ENCODE measurements at regions not wholly inside any gene's neighbourhood (a gene's known extent, or its start where the extent isn't known, plus 50 kb on each side); places are given as distances from the start of the nearest gene placed in this dataset.
A peak's percentile ranks its signal among the peaks of the same experiment; 100 is the strongest.

DNA sequence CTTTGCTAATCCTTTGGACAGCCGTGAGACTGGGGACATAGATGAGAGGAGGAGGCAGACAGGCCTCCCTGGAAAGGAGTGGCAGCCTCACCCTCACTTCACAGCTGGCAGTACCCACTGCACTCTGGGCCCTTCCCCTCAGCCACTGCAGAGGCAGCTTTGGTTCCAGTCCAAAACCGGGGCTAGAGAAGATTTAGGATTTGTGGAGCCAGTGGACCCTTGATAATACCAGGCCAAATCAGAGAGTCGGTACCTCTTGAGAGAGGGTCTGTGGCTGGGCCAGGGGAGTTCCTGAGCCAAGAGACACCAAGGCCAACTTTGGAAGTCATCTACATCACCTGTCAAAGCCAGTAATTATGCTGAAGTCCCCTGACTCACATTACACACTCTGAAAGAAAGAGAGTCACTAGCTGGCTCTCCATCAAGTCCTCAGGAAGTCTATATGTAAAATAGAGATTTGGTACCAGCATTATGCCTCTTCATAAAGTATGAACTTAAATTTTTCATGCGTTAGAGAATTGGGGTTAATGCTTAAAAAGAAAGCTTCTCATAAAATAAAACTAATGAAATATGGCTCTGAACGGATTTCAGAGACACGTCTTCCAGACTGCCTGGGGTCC is 244.1 kb upstream of the SEMA6D start:
- no peak overlapping the region for H3K27ac Mint-ChIP-seq (ENCODE audit: unreplicated experiment)
- Histone ChIP-seq H2AFZ (ENCODE audit: low read depth, low read length) (no peak overlapping the region), H3K4me3 (ENCODE audit: insufficient read depth, low read depth, low read length) (no peak overlapping the region), H3K9ac (ENCODE audit: low read length) (no peak overlapping the region), H3K36me3 (ENCODE audit: insufficient read depth, low read length) (no peaks in the 10 kb centered on the region), H3K79me2 (ENCODE audit: insufficient read depth, low read length) (no peaks in the 10 kb centered on the region), H3K27me3 (ENCODE audit: insufficient read depth, low read length) (no peaks in the 10 kb centered on the region), H3K9me3 (ENCODE audit: insufficient read depth, low read depth, low read length) (no peaks in the 10 kb centered on the region), H3K4me1 (ENCODE audit: insufficient read depth, low read length) (no peaks in the 10 kb centered on the region), H3K27ac (ENCODE audit: low read depth, low read length) (no peak overlapping the region), H3K4me2 (ENCODE audit: low read length) (no peak overlapping the region), H4K20me1 (ENCODE audit: insufficient read depth, low read length) (no peaks in the 10 kb centered on the region)
- no peaks in the 10 kb centered on the region for H3K27me3 Mint-ChIP-seq (ENCODE audit: low read depth, unreplicated experiment)
- no peaks in the 10 kb centered on the region for H3K4me1 Mint-ChIP-seq (ENCODE audit: low read depth, unreplicated experiment)
- DNase-seq (ENCODE audit: low read depth) (no peak), FAIRE-seq (no peak)
- H3K36me3 Mint-ChIP-seq (ENCODE audit: low read depth, unreplicated experiment), result no peaks in the 10 kb centered on the region
- H3K4me3 Mint-ChIP-seq (ENCODE audit: unreplicated experiment), result no peak overlapping the region
- TF ChIP-seq, protein P1, sequence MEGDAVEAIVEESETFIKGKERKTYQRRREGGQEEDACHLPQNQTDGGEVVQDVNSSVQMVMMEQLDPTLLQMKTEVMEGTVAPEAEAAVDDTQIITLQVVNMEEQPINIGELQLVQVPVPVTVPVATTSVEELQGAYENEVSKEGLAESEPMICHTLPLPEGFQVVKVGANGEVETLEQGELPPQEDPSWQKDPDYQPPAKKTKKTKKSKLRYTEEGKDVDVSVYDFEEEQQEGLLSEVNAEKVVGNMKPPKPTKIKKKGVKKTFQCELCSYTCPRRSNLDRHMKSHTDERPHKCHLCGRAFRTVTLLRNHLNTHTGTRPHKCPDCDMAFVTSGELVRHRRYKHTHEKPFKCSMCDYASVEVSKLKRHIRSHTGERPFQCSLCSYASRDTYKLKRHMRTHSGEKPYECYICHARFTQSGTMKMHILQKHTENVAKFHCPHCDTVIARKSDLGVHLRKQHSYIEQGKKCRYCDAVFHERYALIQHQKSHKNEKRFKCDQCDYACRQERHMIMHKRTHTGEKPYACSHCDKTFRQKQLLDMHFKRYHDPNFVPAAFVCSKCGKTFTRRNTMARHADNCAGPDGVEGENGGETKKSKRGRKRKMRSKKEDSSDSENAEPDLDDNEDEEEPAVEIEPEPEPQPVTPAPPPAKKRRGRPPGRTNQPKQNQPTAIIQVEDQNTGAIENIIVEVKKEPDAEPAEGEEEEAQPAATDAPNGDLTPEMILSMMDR (IDR thresholded peaks at IDR 0.05; ENCODE audit: insufficient read depth, low read depth, low read length), result no peak
- TF ChIP-seq EZH2 (IDR thresholded peaks at IDR 0.05; ENCODE audit: insufficient read depth, low read length), result no peak
- H3K9me3 Mint-ChIP-seq (ENCODE audit: unreplicated experiment), result no peaks in the 10 kb centered on the region

DNA sequence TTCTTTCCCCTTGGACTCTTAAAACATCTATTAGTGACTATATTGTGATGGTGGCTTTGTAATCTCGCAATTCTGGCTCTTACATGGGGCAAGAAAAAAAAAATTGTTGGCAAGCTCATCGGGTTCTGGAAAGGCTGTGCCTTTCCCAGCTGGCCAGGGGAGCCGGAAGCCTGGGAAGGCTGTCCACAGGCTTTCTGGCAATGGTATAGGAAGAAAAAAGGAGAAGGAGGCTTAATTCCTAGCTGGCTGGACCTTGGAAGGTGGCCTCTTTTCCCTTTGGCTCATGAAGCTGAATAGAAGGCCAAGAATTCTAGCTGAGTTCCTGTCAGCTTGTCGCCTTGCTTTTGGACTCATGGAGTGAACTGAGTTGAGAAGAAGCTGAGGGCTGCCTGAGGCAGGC is 243.5 kb upstream of the SEMA6D start:
- Histone ChIP-seq H3K4me3 (ENCODE audit: insufficient read depth, low read depth, low read length) (no peak overlapping the region), H3K9me3 (ENCODE audit: insufficient read depth, low read depth, low read length) (no peaks in the 10 kb centered on the region), H3K9ac (ENCODE audit: low read length) (no peak overlapping the region), H3K27ac (ENCODE audit: low read depth, low read length) (no peak overlapping the region), H3K36me3 (ENCODE audit: insufficient read depth, low read length) (no peaks in the 10 kb centered on the region), H3K4me2 (ENCODE audit: low read length) (no peak overlapping the region), H3K79me2 (ENCODE audit: insufficient read depth, low read length) (no peaks in the 10 kb centered on the region), H3K27me3 (ENCODE audit: insufficient read depth, low read length) (no peaks in the 10 kb centered on the region), H4K20me1 (ENCODE audit: insufficient read depth, low read length) (no peaks in the 10 kb centered on the region), H3K4me1 (ENCODE audit: insufficient read depth, low read length) (no peaks in the 10 kb centered on the region), H2AFZ (ENCODE audit: low read depth, low read length) (no peak overlapping the region)
- no peaks in the 10 kb centered on the region for H3K4me1 Mint-ChIP-seq (ENCODE audit: low read depth, unreplicated experiment)
- TF ChIP-seq EZH2 (IDR thresholded peaks at IDR 0.05; ENCODE audit: insufficient read depth, low read length), result no peak
- TF ChIP-seq, protein P1 (IDR thresholded peaks at IDR 0.05; ENCODE audit: insufficient read depth, low read depth, low read length), result no peak
- peaks cover under 1% of the 10 kb centered on the region for H3K9me3 Mint-ChIP-seq (ENCODE audit: unreplicated experiment)
- peak; percentile 17 for DNase-seq (ENCODE audit: low read depth)
- no peak overlapping the region for H3K27ac Mint-ChIP-seq (ENCODE audit: unreplicated experiment)
- no peaks in the 10 kb centered on the region for H3K36me3 Mint-ChIP-seq (ENCODE audit: low read depth, unreplicated experiment)
- no peaks in the 10 kb centered on the region for H3K27me3 Mint-ChIP-seq (ENCODE audit: low read depth, unreplicated experiment)
- no peak for FAIRE-seq
- no peak overlapping the region for H3K4me3 Mint-ChIP-seq (ENCODE audit: unreplicated experiment)

GRCh38 chr15:47475336-47475735 is 242.0 kb upstream of the SEMA6D start:
- no peaks in the 10 kb centered on the region for H3K4me1 Mint-ChIP-seq (ENCODE audit: low read depth, unreplicated experiment)
- Histone ChIP-seq H3K27me3 (ENCODE audit: insufficient read depth, low read length) (no peaks in the 10 kb centered on the region), H3K9me3 (ENCODE audit: insufficient read depth, low read depth, low read length) (no peaks in the 10 kb centered on the region), H3K9ac (ENCODE audit: low read length) (no peak overlapping the region), H3K79me2 (ENCODE audit: insufficient read depth, low read length) (no peaks in the 10 kb centered on the region), H3K36me3 (ENCODE audit: insufficient read depth, low read length) (no peaks in the 10 kb centered on the region), H3K27ac (ENCODE audit: low read depth, low read length) (no peak overlapping the region), H4K20me1 (ENCODE audit: insufficient read depth, low read length) (no peaks in the 10 kb centered on the region), H3K4me3 (ENCODE audit: insufficient read depth, low read depth, low read length) (no peak overlapping the region), H2AFZ (ENCODE audit: low read depth, low read length) (no peak overlapping the region), H3K4me1 (ENCODE audit: insufficient read depth, low read length) (no peaks in the 10 kb centered on the region), H3K4me2 (ENCODE audit: low read length) (no peak overlapping the region)
- DNase-seq (ENCODE audit: low read depth), result no peak
- no peak overlapping the region for H3K27ac Mint-ChIP-seq (ENCODE audit: unreplicated experiment)
- peaks cover 1% of the 10 kb centered on the region for H3K9me3 Mint-ChIP-seq (ENCODE audit: unreplicated experiment)
- no peaks in the 10 kb centered on the region for H3K27me3 Mint-ChIP-seq (ENCODE audit: low read depth, unreplicated experiment)
- no peaks in the 10 kb centered on the region for H3K36me3 Mint-ChIP-seq (ENCODE audit: low read depth, unreplicated experiment)
- no peak for FAIRE-seq
- no peak overlapping the region for H3K4me3 Mint-ChIP-seq (ENCODE audit: unreplicated experiment)
- no peak for TF ChIP-seq EZH2 (IDR thresholded peaks at IDR 0.05; ENCODE audit: insufficient read depth, low read length)
- TF ChIP-seq, protein P1 (IDR thresholded peaks at IDR 0.05; ENCODE audit: insufficient read depth, low read depth, low read length), result no peak

Measured in astrocyte (in vitro differentiated cells and primary cell).